GM04503 (cell line): ENCODE measurements at regions not wholly inside any gene's neighbourhood (a gene's known extent, or its start where the extent isn't known, plus 50 kb on each side); places are given as distances from the start of the nearest gene placed in this dataset.

Source experiments
- DNase-seq: peaks from one replicate; pipeline ENCODE4 v3.0.0-alpha.2; 2012; ENCODE audit warnings: low read depth

DNA sequence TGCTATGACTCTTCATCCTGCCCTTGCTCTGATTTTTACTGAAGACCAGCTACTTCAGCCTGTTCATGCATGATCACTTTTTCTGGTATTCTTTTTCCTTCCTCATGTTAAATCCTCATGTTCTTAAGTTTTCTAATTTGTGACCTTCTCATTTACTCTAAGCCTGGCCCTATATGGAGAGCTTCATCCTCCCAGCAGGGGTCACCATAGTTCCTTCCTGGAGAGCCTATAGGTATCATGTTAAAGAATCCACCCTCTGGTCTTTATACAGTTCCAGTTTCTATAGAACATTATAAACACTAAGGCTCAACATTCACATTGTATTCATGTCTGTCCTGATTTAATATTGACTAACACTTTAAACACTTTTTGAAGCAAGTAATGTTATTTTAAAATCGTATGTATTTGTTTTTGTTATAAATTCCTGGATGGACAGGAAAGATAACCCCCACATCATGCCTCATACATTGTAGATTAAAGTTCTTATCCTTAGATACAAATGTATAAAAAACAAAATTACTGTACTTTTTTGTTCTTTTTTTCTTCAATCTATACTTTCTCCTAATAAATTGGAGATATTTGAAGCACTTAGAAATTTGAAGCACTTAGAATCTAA, 53.8 kb upstream of the OTUD4 start:
- DNase-seq = no peak

DNA sequence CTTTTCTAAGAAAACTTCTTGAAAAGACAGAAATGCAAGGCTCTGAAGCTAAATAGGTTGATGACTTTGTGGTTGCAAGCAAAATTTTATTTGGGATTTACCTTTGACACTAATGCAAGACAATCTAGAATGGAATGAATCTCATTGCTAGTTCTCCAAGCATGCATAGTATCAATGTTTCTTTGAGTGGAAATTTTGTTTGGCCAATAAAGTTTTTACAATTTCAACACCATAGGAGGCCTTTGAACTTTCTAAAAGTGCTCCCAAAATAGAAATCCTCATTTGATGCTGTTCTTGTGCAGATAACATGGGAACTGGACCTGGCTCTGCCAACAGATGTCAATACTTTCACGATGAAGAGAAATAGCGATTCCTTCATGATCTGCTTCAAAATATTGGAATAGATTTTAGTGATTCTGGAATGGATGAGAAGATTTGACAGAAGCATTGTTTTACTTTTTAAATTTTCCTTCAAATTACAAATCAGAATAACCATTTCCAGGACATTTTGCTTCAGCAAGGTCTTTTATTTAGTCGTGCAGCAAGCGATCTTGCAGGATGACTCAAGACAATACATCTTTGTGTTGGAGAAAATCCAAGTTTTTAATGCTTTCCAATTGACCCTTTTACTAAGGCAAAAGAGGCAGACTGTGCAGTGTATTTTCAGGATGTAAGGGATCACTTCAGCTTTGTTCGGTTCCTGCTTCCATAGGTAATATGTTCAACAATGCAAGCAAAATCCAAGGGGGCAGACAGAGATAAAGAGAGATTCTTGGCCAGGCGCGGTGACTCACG, 51.7 kb upstream of the OTUD4 start:
- DNase-seq = peak; percentile 34

DNA sequence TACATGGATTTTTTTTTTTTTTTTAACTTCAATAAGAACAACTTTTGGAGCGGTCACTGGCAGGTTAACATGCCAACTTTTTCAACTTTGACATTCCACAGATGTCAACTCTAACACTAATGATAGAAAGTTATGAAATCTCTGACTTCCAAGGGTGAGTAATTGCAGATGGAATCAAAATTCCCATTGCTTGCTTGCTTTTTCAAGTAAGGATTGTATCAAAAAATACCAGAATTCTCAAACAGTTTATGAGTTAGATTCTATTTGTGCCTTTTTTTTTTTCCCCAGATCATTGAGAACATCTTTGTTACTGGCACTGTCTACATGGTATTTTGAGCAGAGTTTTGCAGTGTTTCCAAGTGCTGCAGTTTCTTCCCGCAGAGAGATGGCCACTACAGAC, 50.3 kb upstream of the OTUD4 start:
- peak; percentile 72 for DNase-seq
